ENCODE measurements at regions not wholly inside any gene's neighbourhood (a gene's known extent, or its start where the extent isn't known, plus 50 kb on each side); places are given as distances from the start of the nearest gene placed in this dataset.

- TF ChIP-seq, protein P1, sequence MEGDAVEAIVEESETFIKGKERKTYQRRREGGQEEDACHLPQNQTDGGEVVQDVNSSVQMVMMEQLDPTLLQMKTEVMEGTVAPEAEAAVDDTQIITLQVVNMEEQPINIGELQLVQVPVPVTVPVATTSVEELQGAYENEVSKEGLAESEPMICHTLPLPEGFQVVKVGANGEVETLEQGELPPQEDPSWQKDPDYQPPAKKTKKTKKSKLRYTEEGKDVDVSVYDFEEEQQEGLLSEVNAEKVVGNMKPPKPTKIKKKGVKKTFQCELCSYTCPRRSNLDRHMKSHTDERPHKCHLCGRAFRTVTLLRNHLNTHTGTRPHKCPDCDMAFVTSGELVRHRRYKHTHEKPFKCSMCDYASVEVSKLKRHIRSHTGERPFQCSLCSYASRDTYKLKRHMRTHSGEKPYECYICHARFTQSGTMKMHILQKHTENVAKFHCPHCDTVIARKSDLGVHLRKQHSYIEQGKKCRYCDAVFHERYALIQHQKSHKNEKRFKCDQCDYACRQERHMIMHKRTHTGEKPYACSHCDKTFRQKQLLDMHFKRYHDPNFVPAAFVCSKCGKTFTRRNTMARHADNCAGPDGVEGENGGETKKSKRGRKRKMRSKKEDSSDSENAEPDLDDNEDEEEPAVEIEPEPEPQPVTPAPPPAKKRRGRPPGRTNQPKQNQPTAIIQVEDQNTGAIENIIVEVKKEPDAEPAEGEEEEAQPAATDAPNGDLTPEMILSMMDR (IDR thresholded peaks at IDR 0.05; ENCODE audit: low read depth, low read length, poor library complexity, severe bottlenecking), result no peak
- TF ChIP-seq EZH2phosphoT487 (IDR thresholded peaks at IDR 0.05; ENCODE audit: borderline replicate concordance, low read length), result no peak
Measured at GRCh38 chr11:115910379-115910778, 406.2 kb upstream of the CADM1 start.

All from DOHH2 (cell line).